Aorta (tissue), 5 donors: ENCODE measurements at regions not wholly inside any gene's neighbourhood (a gene's known extent, or its start where the extent isn't known, plus 50 kb on each side); places are given as distances from the start of the nearest gene placed in this dataset.
"Not testable (repeated sequence)": the region's sequence is repeated elsewhere in the genome, so short reads cannot be mapped to it uniquely, and the experiment has no call there.

Experiments
- ATAC-seq: fragments of 200-7000 bp; cut with Tn5 transposase; one replicate; pipeline ENCODE4 v1.9.1; 2022; ENCODE audit warnings: moderate library complexity; ENCODE audit not compliant: low FRiP score
- DNase-seq, 2 donors: peaks; one replicate each; pipeline ENCODE4 v3.0.0-alpha.2; 2020
- H3K27ac ChIP-seq, 2 donors: one replicate each; pipeline ENCODE4 v1.5.1; 2013; ENCODE audit warnings: low read length in 2 of 2, mild to moderate bottlenecking in 2 of 2, moderate library complexity in 2 of 2, control low read depth in 1 of 2, inconsistent platforms in 1 of 2, low read depth in 1 of 2
- H3K27me3 ChIP-seq, 2 donors: one replicate each; pipeline ENCODE4 v1.6.1; 2013; ENCODE audit warnings: control low read depth in 1 of 2, low read length in 1 of 2, mild to moderate bottlenecking in 1 of 2, moderate library complexity in 1 of 2; ENCODE audit not compliant: insufficient read depth in 2 of 2, control insufficient read depth in 1 of 2
- H3K36me3 ChIP-seq, 2 donors: one replicate each; pipeline ENCODE4 v1.6.1; 2013; ENCODE audit warnings: control low read depth in 1 of 2, low read length in 1 of 2, mild to moderate bottlenecking in 1 of 2; ENCODE audit not compliant: insufficient read depth in 2 of 2, control insufficient read depth in 1 of 2
- H3K4me1 ChIP-seq, 2 donors: one replicate each; pipeline ENCODE4 v1.6.1; 2013; ENCODE audit warnings: low read length in 2 of 2, control low read depth in 1 of 2, mild to moderate bottlenecking in 1 of 2, moderate library complexity in 1 of 2; ENCODE audit not compliant: insufficient read depth in 2 of 2, control insufficient read depth in 1 of 2
- H3K4me3 ChIP-seq, 2 donors: one replicate each; pipeline ENCODE4 v1.5.1; 2013; ENCODE audit warnings: low read length in 2 of 2, control low read depth in 1 of 2, mild to moderate bottlenecking in 1 of 2
- H3K9me3 ChIP-seq: one replicate; pipeline ENCODE4 v1.6.1; 2013; ENCODE audit warnings: mild to moderate bottlenecking, low read length; ENCODE audit not compliant: control insufficient read depth
- WGBS, 2 donors: extraction: QIAGEN DNeasy Blood & Tissue Kit; methylation state at CpG; one replicate each; pipeline ENCODE4 v1.1.7; 2013; 5-methylcytosine and 5-hydroxymethylcytosine counted together
- intact Hi-C, 2 donors: fragments of 100-400 bp; cut with DNase I; formaldehyde crosslinking; loops; one replicate each; pipeline versions ENCODE4 v1.14.2 to v1.15.0; 2022
- donor health status: healthy with polysubstance abuse.
- donor health status: Bipolar disorder and iron deficiency.
- donor health status: DM: no; HTN: no; CAD: no.
- donor health status: DM: no; HTN: no; CAD: no.
- donor health status: DM: yes; HTN: yes; CAD: no.

- H3K27ac ChIP-seq: peak overlapping the region; percentile 19 to 99
- intact Hi-C loops: loop anchor here (5.0 kb wide), 3 partner anchors 49 to 221 kb away; partner anchors contain the start of gene FOXD2 (in 1 of the 2)
- peak in 1 of 2 donors; percentile 29 for DNase-seq
Observed at GRCh38 chr1:47658161-47658920, 220.5 kb downstream of the FOXD2 start.

GRCh38 chr1:47659146-47659545 lies 221.3 kb downstream of the FOXD2 start:
- 85 to 86% methylated on average over 6 of the region's 6 CpGs for WGBS, 2 donors
- ATAC-seq (no peak), DNase-seq (no peak)
- Histone ChIP-seq H3K4me1 (peaks cover 2 to 10% of the 10 kb centered on the region in 2 donors), H3K9me3 (no peaks in the 10 kb centered on the region), H3K36me3 (no peaks in the 10 kb centered on the region), H3K27ac (no peak overlapping the region), H3K4me3 (no peak overlapping the region), H3K27me3 (no peaks in the 10 kb centered on the region)
- intact Hi-C loops: loop anchor here (5.0 kb wide), 3 partner anchors 48 to 222 kb away; partner anchors contain the start of gene FOXD2 (in 1 of the 2)

More at GRCh38 chr1:47658161-47658920, 220.5 kb downstream of the FOXD2 start:
- 89 to 90% methylated on average over 9 of the region's 9 CpGs for WGBS, 2 donors
- ATAC-seq: no peak
- Histone ChIP-seq H3K36me3 (no peaks in the 10 kb centered on the region), H3K4me1 (peaks cover 2 to 10% of the 10 kb centered on the region in 2 donors), H3K4me3 (no peak overlapping the region), H3K27me3 (no peaks in the 10 kb centered on the region), H3K9me3 (no peaks in the 10 kb centered on the region)

GRCh38 chr1:47660622-47661021 lies 222.8 kb downstream of the FOXD2 start:
- Histone ChIP-seq H3K27me3 (no peaks in the 10 kb centered on the region), H3K9me3 (no peaks in the 10 kb centered on the region), H3K4me1 (peaks cover 2 to 5% of the 10 kb centered on the region in 2 donors), H3K4me3 (no peak overlapping the region), H3K27ac (no peak overlapping the region), H3K36me3 (no peaks in the 10 kb centered on the region)
- 81 to 83% methylated on average over 1 of the region's 1 CpG for WGBS, 2 donors
- DNase-seq (no peak), ATAC-seq (no peak)
- intact Hi-C loops: no loop called here

GRCh38 chr1:47661040-47661439 lies 223.2 kb downstream of the FOXD2 start:
- H3K4me1 ChIP-seq: peaks cover 2 to 3% of the 10 kb centered on the region in 2 donors
- DNase-seq (no peak), ATAC-seq (no peak)
- 91 to 93% methylated on average over 6 of the region's 6 CpGs for WGBS, 2 donors
- H3K36me3 ChIP-seq: no peaks in the 10 kb centered on the region
- no peaks in the 10 kb centered on the region for H3K9me3 ChIP-seq
- no peak overlapping the region for H3K27ac ChIP-seq
- H3K27me3 ChIP-seq: no peaks in the 10 kb centered on the region
- intact Hi-C loops: no loop called here
- H3K4me3 ChIP-seq: no peak overlapping the region

GRCh38 chr1:47662068-47662467 lies 224.2 kb downstream of the FOXD2 start:
- DNase-seq: no peak
- no peak for ATAC-seq
- Histone ChIP-seq H3K27ac (no peak overlapping the region), H3K4me3 (no peak overlapping the region), H3K27me3 (no peaks in the 10 kb centered on the region), H3K9me3 (no peaks in the 10 kb centered on the region), H3K4me1 (peaks cover 0 to 3% of the 10 kb centered on the region in 2 donors), H3K36me3 (no peaks in the 10 kb centered on the region)
- WGBS, 2 donors: 92 to 96% methylated on average over 3 of the region's 3 CpGs
- intact Hi-C loops: no loop called here

- H3K4me1 ChIP-seq: no peaks in the 10 kb centered on the region
- intact Hi-C loops: no loop called here
- no peaks in the 10 kb centered on the region for H3K27me3 ChIP-seq
- DNase-seq (no peak), ATAC-seq (no peak)
- no peaks in the 10 kb centered on the region for H3K9me3 ChIP-seq
- H3K36me3 ChIP-seq: no peaks in the 10 kb centered on the region
- 88 to 96% methylated on average over 6 of the region's 6 CpGs for WGBS, 2 donors
- H3K4me3 ChIP-seq: no peak overlapping the region
- H3K27ac ChIP-seq: no peak overlapping the region
Observed at GRCh38 chr1:47663286-47663685, 225.4 kb downstream of the FOXD2 start.

GRCh38 chr1:47664356-47664755 lies 226.5 kb downstream of the FOXD2 start:
- intact Hi-C loops: no loop called here
- H3K27ac ChIP-seq: no peak overlapping the region
- 97 to 100% methylated on average over 4 of the region's 4 CpGs for WGBS, 2 donors
- H3K27me3 ChIP-seq: no peaks in the 10 kb centered on the region
- no peak overlapping the region for H3K4me3 ChIP-seq
- H3K36me3 ChIP-seq: no peaks in the 10 kb centered on the region
- no peaks in the 10 kb centered on the region for H3K9me3 ChIP-seq
- ATAC-seq (no peak), DNase-seq (no peak)
- no peaks in the 10 kb centered on the region for H3K4me1 ChIP-seq

- H3K4me1 ChIP-seq, H3K36me3 ChIP-seq, H3K27ac ChIP-seq, H3K27me3 ChIP-seq, ATAC-seq, H3K9me3 ChIP-seq, H3K4me3 ChIP-seq, DNase-seq, intact Hi-C loops: not testable (repeated sequence)
- WGBS, 2 donors: 96 to 98% methylated on average over 8 of the region's 8 CpGs
Observed at GRCh38 chr1:47664896-47665295, 227.1 kb downstream of the FOXD2 start.

GRCh38 chr1:47669081-47669585 lies 231.3 kb downstream of the FOXD2 start:
- intact Hi-C loops: no loop called here
- no peaks in the 10 kb centered on the region for H3K4me1 ChIP-seq
- H3K27me3 ChIP-seq: no peaks in the 10 kb centered on the region
- no peak overlapping the region for H3K27ac ChIP-seq
- 97% methylated on average over 10 of the region's 10 CpGs for WGBS, 2 donors
- no peak overlapping the region for H3K4me3 ChIP-seq
- no peak for DNase-seq
- no peak for ATAC-seq
- no peaks in the 10 kb centered on the region for H3K9me3 ChIP-seq
- no peaks in the 10 kb centered on the region for H3K36me3 ChIP-seq
